ENCODE measurements at regions not wholly inside any gene's neighbourhood (a gene's known extent, or its start where the extent isn't known, plus 50 kb on each side); places are given as distances from the start of the nearest gene placed in this dataset.

GRCh38 chr20:17854307-17854903 lies 114.2 kb downstream of the SNX5 start:
- intact Hi-C loops (cut with DNase I), result no loop called here

GRCh38 chr20:17852323-17852722 lies 116.3 kb downstream of the SNX5 start:
- no peaks in the 10 kb centered on the region for H3K9me3 ChIP-seq (ENCODE audit: control insufficient read depth, low read length)
- DNase-seq (no peak), ATAC-seq (no peak)
- intact Hi-C loops (cut with DNase I), result no loop called here
- no peak overlapping the region for H3K4me3 ChIP-seq (ENCODE audit: low read length)
- no peak overlapping the region for H3K27ac ChIP-seq (ENCODE audit: low read length)
- 90% methylated on average over 3 of the region's 3 CpGs for WGBS
- peaks cover 2% of the 10 kb centered on the region for H3K4me1 ChIP-seq (ENCODE audit: control insufficient read depth, insufficient read depth, low read length)
- H3K27me3 ChIP-seq (ENCODE audit: control insufficient read depth, insufficient read depth), result no peaks in the 10 kb centered on the region

More at GRCh38 chr20:17854307-17854903, 114.2 kb downstream of the SNX5 start:
- peak; percentile 43 to 66 for ATAC-seq
- no peaks in the 10 kb centered on the region for H3K27me3 ChIP-seq (ENCODE audit: control insufficient read depth, insufficient read depth)
- no peak overlapping the region for H3K27ac ChIP-seq (ENCODE audit: low read length)
- WGBS, result 56% methylated on average over 4 of the region's 4 CpGs
- no peak overlapping the region for H3K4me3 ChIP-seq (ENCODE audit: low read length)
- peak; percentile 65 to 81 (median 79) for DNase-seq
- H3K9me3 ChIP-seq (ENCODE audit: control insufficient read depth, low read length), result no peaks in the 10 kb centered on the region
- H3K4me1 ChIP-seq (ENCODE audit: control insufficient read depth, insufficient read depth, low read length), result peaks cover 2% of the 10 kb centered on the region

- H3K27me3 ChIP-seq (ENCODE audit: control insufficient read depth, insufficient read depth), result no peaks in the 10 kb centered on the region
- WGBS, result 55% methylated on average over 4 of the region's 4 CpGs
- H3K4me1 ChIP-seq (ENCODE audit: control insufficient read depth, insufficient read depth, low read length), result peaks cover 8% of the 10 kb centered on the region
- intact Hi-C loops (cut with DNase I), result no loop called here
- ATAC-seq (no peak), DNase-seq (no peak)
- H3K27ac ChIP-seq (ENCODE audit: low read length), result no peak overlapping the region
- no peaks in the 10 kb centered on the region for H3K9me3 ChIP-seq (ENCODE audit: control insufficient read depth, low read length)
- H3K4me3 ChIP-seq (ENCODE audit: low read length), result no peak overlapping the region
These were observed 117.9 kb downstream of the SNX5 start for GRCh38 chr20:17850684-17851026.

- H3K27ac ChIP-seq (ENCODE audit: low read length), result peak overlapping the region; percentile 28
- H3K9me3 ChIP-seq (ENCODE audit: control insufficient read depth, low read length), result no peaks in the 10 kb centered on the region
- WGBS, result 47% methylated on average over 15 of the region's 15 CpGs
- no peaks in the 10 kb centered on the region for H3K27me3 ChIP-seq (ENCODE audit: control insufficient read depth, insufficient read depth)
- intact Hi-C loops (cut with DNase I), result no loop called here
- DNase-seq (peak; percentile 88 to 92 (median 88)), ATAC-seq (peak; percentile 91 to 92)
- no peak overlapping the region for H3K4me3 ChIP-seq (ENCODE audit: low read length)
- H3K4me1 ChIP-seq (ENCODE audit: control insufficient read depth, insufficient read depth, low read length), result peaks cover 8% of the 10 kb centered on the region
These were observed 118.5 kb downstream of the SNX5 start for GRCh38 chr20:17849901-17850683.

GRCh38 chr20:17849138-17849900 lies 119.3 kb downstream of the SNX5 start:
- Histone ChIP-seq H3K9me3 (ENCODE audit: control insufficient read depth, low read length) (no peaks in the 10 kb centered on the region), H3K4me1 (ENCODE audit: control insufficient read depth, insufficient read depth, low read length) (peaks cover 8% of the 10 kb centered on the region), H3K27me3 (ENCODE audit: control insufficient read depth, insufficient read depth) (no peaks in the 10 kb centered on the region), H3K27ac (ENCODE audit: low read length) (peak overlapping the region; percentile 6), H3K4me3 (ENCODE audit: low read length) (no peak overlapping the region)
- ATAC-seq (no peak), DNase-seq (peak in 1 of 3 donors; percentile 22)
- intact Hi-C loops (cut with DNase I), result no loop called here
- 88% methylated on average over 6 of the region's 6 CpGs for WGBS

GRCh38 chr20:17848249-17849048 lies 120.1 kb downstream of the SNX5 start:
- peaks cover 13% of the 10 kb centered on the region for H3K4me1 ChIP-seq (ENCODE audit: control insufficient read depth, insufficient read depth, low read length)
- 85% methylated on average over 4 of the region's 4 CpGs for WGBS
- ATAC-seq (no peak), DNase-seq (no peak)
- H3K27me3 ChIP-seq (ENCODE audit: control insufficient read depth, insufficient read depth), result no peaks in the 10 kb centered on the region
- intact Hi-C loops (cut with DNase I), result no loop called here
- no peaks in the 10 kb centered on the region for H3K9me3 ChIP-seq (ENCODE audit: control insufficient read depth, low read length)
- H3K4me3 ChIP-seq (ENCODE audit: low read length), result no peak overlapping the region
- H3K27ac ChIP-seq (ENCODE audit: low read length), result no peak overlapping the region

GRCh38 chr20:17845701-17846475 lies 122.7 kb downstream of the SNX5 start:
- ATAC-seq, result peak in 1 of 2 donors; percentile 50
- H3K4me1 ChIP-seq (ENCODE audit: control insufficient read depth, insufficient read depth, low read length), result peaks cover 20% of the 10 kb centered on the region
- DNase-seq, result peak in 1 of 3 donors; percentile 37
- intact Hi-C loops (cut with DNase I), result no loop called here
- no peak overlapping the region for H3K27ac ChIP-seq (ENCODE audit: low read length)
- no peaks in the 10 kb centered on the region for H3K27me3 ChIP-seq (ENCODE audit: control insufficient read depth, insufficient read depth)
- 68% methylated on average over 10 of the region's 10 CpGs for WGBS
- H3K9me3 ChIP-seq (ENCODE audit: control insufficient read depth, low read length), result no peaks in the 10 kb centered on the region
- no peak overlapping the region for H3K4me3 ChIP-seq (ENCODE audit: low read length)

GRCh38 chr20:17844549-17845298 lies 123.9 kb downstream of the SNX5 start:
- Histone ChIP-seq H3K27ac (ENCODE audit: low read length) (no peak overlapping the region), H3K27me3 (ENCODE audit: control insufficient read depth, insufficient read depth) (no peaks in the 10 kb centered on the region), H3K9me3 (ENCODE audit: control insufficient read depth, low read length) (no peaks in the 10 kb centered on the region), H3K4me3 (ENCODE audit: low read length) (no peak overlapping the region), H3K4me1 (ENCODE audit: control insufficient read depth, insufficient read depth, low read length) (peaks cover 18% of the 10 kb centered on the region)
- ATAC-seq (no peak), DNase-seq (peak in 1 of 3 donors; percentile 18)
- WGBS, result 77% methylated on average over 7 of the region's 7 CpGs
- intact Hi-C loops (cut with DNase I), result no loop called here

GRCh38 chr20:17844133-17844429 lies 124.5 kb downstream of the SNX5 start:
- peaks cover 18% of the 10 kb centered on the region for H3K4me1 ChIP-seq (ENCODE audit: control insufficient read depth, insufficient read depth, low read length)
- no peaks in the 10 kb centered on the region for H3K27me3 ChIP-seq (ENCODE audit: control insufficient read depth, insufficient read depth)
- no peaks in the 10 kb centered on the region for H3K9me3 ChIP-seq (ENCODE audit: control insufficient read depth, low read length)
- H3K4me3 ChIP-seq (ENCODE audit: low read length), result no peak overlapping the region
- H3K27ac ChIP-seq (ENCODE audit: low read length), result no peak overlapping the region
- WGBS, result 95% methylated on average over 1 of the region's 1 CpG
- intact Hi-C loops (cut with DNase I), result no loop called here
- ATAC-seq (no peak), DNase-seq (no peak)

Data from right cardiac atrium (tissue), 5 donors.